ENCODE measurements at regions not wholly inside any gene's neighbourhood (a gene's known extent, or its start where the extent isn't known, plus 50 kb on each side); places are given as distances from the start of the nearest gene placed in this dataset.

- WGBS, 2 donors = 62 to 65% methylated on average over 10 of the region's 10 CpGs
- no peak overlapping the region for H3K27ac ChIP-seq
- no peaks in the 10 kb centered on the region for H3K4me1 ChIP-seq
- peaks cover 0 to 18% (median 4%) of the 10 kb centered on the region in 3 donors for H3K27me3 ChIP-seq
- no peaks in the 10 kb centered on the region for H3K9me3 ChIP-seq
- no peak overlapping the region for H3K4me3 ChIP-seq
- no peak for TF ChIP-seq POLR2A (IDR thresholded peaks at IDR 0.05)
- TF ChIP-seq CTCF (IDR thresholded peaks at IDR 0.05) = no peak
- TF ChIP-seq EP300 (IDR thresholded peaks at IDR 0.05) = no peak
- TF ChIP-seq POLR2AphosphoS5 (IDR thresholded peaks at IDR 0.05) = no peak
- intact Hi-C loops (cut with DNase I) = no loop called here
- DNase-seq = no peak
- no peaks in the 10 kb centered on the region for H3K36me3 ChIP-seq
Measured at GRCh38 chr17:34503528-34504195, 75.7 kb upstream of the TMEM132E start.

- peaks cover 0 to 18% (median 4%) of the 10 kb centered on the region in 3 donors for H3K27me3 ChIP-seq
Measured at GRCh38 chr17:34502426-34502825, 77.0 kb upstream of the TMEM132E start.

GRCh38 chr17:34499576-34499975 lies 79.8 kb upstream of the TMEM132E start:
- Histone ChIP-seq H3K27me3 (peaks cover 0 to 8% (median 4%) of the 10 kb centered on the region in 3 donors), H3K4me1 (no peaks in the 10 kb centered on the region), H3K4me3 (no peak overlapping the region), H3K27ac (no peak overlapping the region), H3K36me3 (no peaks in the 10 kb centered on the region), H3K9me3 (no peaks in the 10 kb centered on the region)
- no peak for DNase-seq
- WGBS, 2 donors = 3 to 6% methylated on average over 1 of the region's 1 CpG
- intact Hi-C loops (cut with DNase I) = no loop called here
- TF ChIP-seq POLR2A (IDR thresholded peaks at IDR 0.05) = no peak
- no peak for TF ChIP-seq EP300 (IDR thresholded peaks at IDR 0.05)
- TF ChIP-seq POLR2AphosphoS5 (IDR thresholded peaks at IDR 0.05) = no peak
- no peak for TF ChIP-seq CTCF (IDR thresholded peaks at IDR 0.05)

More at GRCh38 chr17:34502426-34502825, 77.0 kb upstream of the TMEM132E start:
- intact Hi-C loops (cut with DNase I) = no loop called here
- Histone ChIP-seq H3K9me3 (no peaks in the 10 kb centered on the region), H3K4me1 (no peaks in the 10 kb centered on the region), H3K27ac (no peak overlapping the region), H3K4me3 (no peak overlapping the region), H3K36me3 (no peaks in the 10 kb centered on the region)
- no peak for DNase-seq
- WGBS, 2 donors = 64% methylated on average over 4 of the region's 4 CpGs
- TF ChIP-seq EP300 (IDR thresholded peaks at IDR 0.05) (no peak), CTCF (IDR thresholded peaks at IDR 0.05) (no peak), POLR2AphosphoS5 (IDR thresholded peaks at IDR 0.05) (no peak), POLR2A (IDR thresholded peaks at IDR 0.05) (no peak)

GRCh38 chr17:34493917-34494316 lies 85.5 kb upstream of the TMEM132E start:
- H3K36me3 ChIP-seq = no peaks in the 10 kb centered on the region
- no peaks in the 10 kb centered on the region for H3K9me3 ChIP-seq
- H3K27me3 ChIP-seq = peaks cover 0 to 7% (median 4%) of the 10 kb centered on the region in 3 donors
- H3K4me3 ChIP-seq = no peak overlapping the region
- WGBS, 2 donors = 71 to 73% methylated on average over 3 of the region's 3 CpGs
- intact Hi-C loops (cut with DNase I) = no loop called here
- no peaks in the 10 kb centered on the region for H3K4me1 ChIP-seq
- no peak overlapping the region for H3K27ac ChIP-seq
- DNase-seq = no peak
- no peak for TF ChIP-seq POLR2A (IDR thresholded peaks at IDR 0.05)
- TF ChIP-seq POLR2AphosphoS5 (IDR thresholded peaks at IDR 0.05) = no peak
- TF ChIP-seq CTCF (IDR thresholded peaks at IDR 0.05) = no peak
- TF ChIP-seq EP300 (IDR thresholded peaks at IDR 0.05) = no peak

GRCh38 chr17:34487626-34488025 lies 91.8 kb upstream of the TMEM132E start:
- Histone ChIP-seq H3K9me3 (no peaks in the 10 kb centered on the region), H3K27ac (no peak overlapping the region), H3K4me3 (no peak overlapping the region), H3K36me3 (no peaks in the 10 kb centered on the region), H3K4me1 (no peaks in the 10 kb centered on the region), H3K27me3 (peaks cover 0 to 33% (median 8%) of the 10 kb centered on the region in 3 donors)
- DNase-seq = no peak
- TF ChIP-seq POLR2AphosphoS5 (IDR thresholded peaks at IDR 0.05) (no peak), CTCF (IDR thresholded peaks at IDR 0.05) (no peak), EP300 (IDR thresholded peaks at IDR 0.05) (no peak), POLR2A (IDR thresholded peaks at IDR 0.05) (no peak)
- 21 to 30% methylated on average over 12 of the region's 12 CpGs for WGBS, 2 donors
- intact Hi-C loops (cut with DNase I) = no loop called here

All from sigmoid colon (tissue), 6 donors.